PC-3 (cell line): ENCODE measurements at regions not wholly inside any gene's neighbourhood (a gene's known extent, or its start where the extent isn't known, plus 50 kb on each side); places are given as distances from the start of the nearest gene placed in this dataset.

Experiments used
- CTCF ChIP-seq: fragments of 300-600 bp; sonication (generic); conservative IDR thresholded peaks from 2 replicates; pipeline ENCODE4 v1.5.1; 2017; ENCODE audit warnings: antibody characterized with exemption, low read depth, mild to moderate bottlenecking, low read length
- EZH2 ChIP-seq: fragments of 300-600 bp; sonication (generic); IDR thresholded peaks from one replicate; pipeline ENCODE4 v1.6.1; 2017; ENCODE audit warnings: antibody characterized with exemption, mild to moderate bottlenecking, low read length; ENCODE audit not compliant: unreplicated experiment
- EZH2phosphoT487 ChIP-seq: fragments of 300-600 bp; sonication (generic); IDR thresholded peaks from 2 replicates; pipeline ENCODE4 v1.6.1; 2018; ENCODE audit warnings: mild to moderate bottlenecking, antibody characterized with exemption, low read length, borderline replicate concordance

- TF ChIP-seq CTCF, result no peak
- TF ChIP-seq EZH2phosphoT487, result no peak
- TF ChIP-seq EZH2, result no peak
Measured at GRCh38 chr11:44451706-44452105, 113.8 kb upstream of the CD82 start.
